ENCODE measurements at regions not wholly inside any gene's neighbourhood (a gene's known extent, or its start where the extent isn't known, plus 50 kb on each side); places are given as distances from the start of the nearest gene placed in this dataset.

GRCh38 chr6:14192216-14192788 lies 74.7 kb downstream of the CD83 start:
- TF ChIP-seq GATA3 (IDR thresholded peaks at IDR 0.05; ENCODE audit: low read depth, low read length) (no peak), GATA2 (IDR thresholded peaks at IDR 0.05; ENCODE audit: low read depth, low read length) (no peak)
